GM11168 (cell line): ENCODE measurements at regions not wholly inside any gene's neighbourhood (a gene's known extent, or its start where the extent isn't known, plus 50 kb on each side); places are given as distances from the start of the nearest gene placed in this dataset.

Experiments used
- in situ Hi-C: fragments of 300-500 bp; cut with MboI; formaldehyde crosslinking; loops from one replicate; pipeline ENCODE4 v1.12.0; 2022; ENCODE audit warnings: low sequenced_read_pairs; ENCODE audit not compliant: unreplicated experiment

GRCh38 chr9:27967210-27967609 lies 393.9 kb upstream of the C9orf72 start:
- in situ Hi-C loops, result no loop called here

GRCh38 chr9:27977931-27978330 lies 404.6 kb upstream of the C9orf72 start:
- in situ Hi-C loops, result no loop called here

GRCh38 chr9:27985714-27986113 lies 412.4 kb upstream of the C9orf72 start:
- in situ Hi-C loops, result no loop called here

GRCh38 chr9:27990524-27990923 lies 417.2 kb upstream of the C9orf72 start:
- in situ Hi-C loops, result no loop called here

GRCh38 chr9:27991221-27991620 lies 417.9 kb upstream of the C9orf72 start:
- in situ Hi-C loops, result no loop called here

GRCh38 chr9:28001096-28001495 lies 427.8 kb upstream of the C9orf72 start:
- in situ Hi-C loops, result no loop called here

GRCh38 chr9:28004900-28005299 lies 431.6 kb upstream of the C9orf72 start:
- in situ Hi-C loops, result no loop called here

- in situ Hi-C loops, result no loop called here
These were observed 432.5 kb upstream of the C9orf72 start for GRCh38 chr9:28005779-28006178.

GRCh38 chr9:28007097-28007817 lies 434.0 kb upstream of the C9orf72 start:
- in situ Hi-C loops, result no loop called here

- in situ Hi-C loops, result no loop called here
These were observed 440.9 kb upstream of the C9orf72 start for GRCh38 chr9:28014212-28014611.

GRCh38 chr9:28024676-28025075 lies 451.4 kb upstream of the C9orf72 start:
- in situ Hi-C loops, result no loop called here

GRCh38 chr9:28025186-28025585 lies 451.9 kb upstream of the C9orf72 start:
- in situ Hi-C loops, result no loop called here

- in situ Hi-C loops, result no loop called here
These were observed 458.4 kb upstream of the C9orf72 start for GRCh38 chr9:28031521-28032267.

- in situ Hi-C loops, result no loop called here
These were observed 458.9 kb upstream of the C9orf72 start for GRCh38 chr9:28032268-28032590.

GRCh38 chr9:28034242-28034641 lies 461.0 kb upstream of the C9orf72 start:
- in situ Hi-C loops, result no loop called here

GRCh38 chr9:28037968-28038367 lies 464.7 kb upstream of the C9orf72 start:
- in situ Hi-C loops, result no loop called here

GRCh38 chr9:28045051-28045450 lies 471.8 kb upstream of the C9orf72 start:
- in situ Hi-C loops, result no loop called here

- in situ Hi-C loops, result no loop called here
These were observed 476.8 kb upstream of the C9orf72 start for GRCh38 chr9:28050046-28050445.

GRCh38 chr9:28050941-28051340 lies 477.7 kb upstream of the C9orf72 start:
- in situ Hi-C loops, result no loop called here

GRCh38 chr9:28051559-28052503 lies 478.6 kb upstream of the C9orf72 start:
- in situ Hi-C loops, result no loop called here
